Stimulated activated CD4-positive, alpha-beta T cell treated with anti-CD3 and anti-CD28 coated beads, Interleukin-4, amount 100 ng/mL, for 1 hour (primary cell): ENCODE measurements at regions not wholly inside any gene's neighbourhood (a gene's known extent, or its start where the extent isn't known, plus 50 kb on each side); places are given as distances from the start of the nearest gene placed in this dataset.

Experiments
- DNase-seq: peaks from one replicate; pipeline ENCODE4 v3.0.0-alpha.2; 2020

DNA sequence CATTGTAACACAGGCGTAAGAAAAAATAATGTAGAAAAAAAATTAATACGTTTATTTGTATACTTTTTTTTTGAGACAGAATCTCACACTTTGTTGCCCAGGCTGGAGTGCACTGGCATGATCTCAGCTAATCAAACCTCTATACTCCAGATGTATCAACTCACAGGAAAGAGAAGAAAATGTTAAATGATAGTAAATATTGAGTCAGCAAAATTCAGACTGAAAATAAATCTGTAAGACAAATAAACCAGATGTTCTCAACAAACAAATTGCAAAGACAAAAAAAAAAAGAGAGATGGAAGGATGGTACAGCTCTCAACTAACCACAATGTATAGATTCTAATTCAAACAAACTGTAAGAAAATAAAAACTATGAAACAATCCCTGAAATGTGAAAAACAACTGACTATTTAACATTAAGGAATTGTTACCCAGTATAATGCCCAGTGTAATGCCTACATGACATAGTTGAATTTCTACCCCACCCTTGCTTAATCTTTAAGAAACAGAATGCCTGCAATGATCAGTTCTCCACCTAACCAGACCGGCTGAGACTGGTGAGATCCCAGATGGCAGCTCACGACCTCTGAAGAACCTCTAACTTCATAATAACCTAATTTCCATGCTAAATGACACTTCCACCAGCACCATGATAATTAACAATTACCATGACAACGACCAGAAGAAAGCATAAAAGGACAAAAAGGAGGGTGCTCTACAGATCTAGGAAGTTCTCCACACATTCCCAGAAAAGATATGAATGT lies 272.0 kb upstream of the GNAI1 start:
- no peak for DNase-seq

DNA sequence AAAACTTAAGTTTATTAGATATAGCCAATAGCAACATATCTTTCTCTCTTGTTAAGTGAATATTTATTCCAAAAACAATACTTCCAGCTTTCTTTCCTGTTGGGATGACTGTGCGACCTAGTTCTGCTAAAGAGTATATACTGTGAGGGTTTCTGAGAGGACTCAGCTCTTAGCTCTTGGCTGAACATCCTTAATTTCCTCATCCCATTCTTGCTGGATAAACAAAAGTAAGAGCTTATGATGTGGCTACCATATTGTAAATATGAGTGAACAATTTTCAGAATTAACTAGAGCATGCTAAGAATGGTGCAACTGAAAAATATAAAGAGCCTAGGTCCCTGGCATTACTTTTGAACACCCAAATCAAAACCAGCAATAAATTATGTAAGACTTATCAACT lies 279.5 kb upstream of the GNAI1 start:
- no peak for DNase-seq

DNA sequence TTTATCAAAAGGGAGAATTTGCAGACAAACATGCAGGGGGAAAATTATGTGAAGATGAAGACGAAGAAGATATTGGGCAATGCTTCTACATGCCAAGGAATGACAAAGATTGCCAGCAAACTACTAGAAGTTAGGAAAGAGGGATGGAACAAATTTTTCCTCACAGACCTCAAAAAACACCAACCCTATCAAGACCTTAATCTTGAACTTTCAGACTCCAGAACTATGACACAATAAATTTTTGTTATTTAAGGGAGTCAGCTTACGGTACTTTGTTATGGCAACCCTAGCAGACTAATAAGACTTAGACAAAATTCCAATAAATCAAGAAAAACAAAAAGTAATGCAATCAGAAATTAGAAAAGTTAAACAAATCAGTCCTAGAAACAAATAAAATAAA lies 280.0 kb upstream of the GNAI1 start:
- DNase-seq, result no peak

DNA sequence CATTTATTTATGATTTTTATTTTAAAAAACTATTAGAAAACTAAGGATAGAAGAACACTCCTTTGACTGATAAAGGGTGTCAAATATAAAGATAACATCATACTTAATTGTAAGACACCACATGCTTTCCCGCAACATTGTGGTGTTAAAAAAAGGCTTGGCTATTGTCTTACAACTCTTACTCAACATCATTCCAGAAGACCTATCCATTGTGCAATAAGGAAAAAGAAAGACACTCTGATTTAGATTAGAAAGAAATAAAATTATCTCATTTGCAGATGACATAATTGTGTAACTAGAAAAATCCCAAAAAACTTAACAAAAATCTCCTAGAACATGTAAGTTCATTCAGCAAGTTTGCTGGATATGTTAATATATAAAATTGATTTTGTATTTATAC lies 296.7 kb upstream of the GNAI1 start:
- no peak for DNase-seq

DNA sequence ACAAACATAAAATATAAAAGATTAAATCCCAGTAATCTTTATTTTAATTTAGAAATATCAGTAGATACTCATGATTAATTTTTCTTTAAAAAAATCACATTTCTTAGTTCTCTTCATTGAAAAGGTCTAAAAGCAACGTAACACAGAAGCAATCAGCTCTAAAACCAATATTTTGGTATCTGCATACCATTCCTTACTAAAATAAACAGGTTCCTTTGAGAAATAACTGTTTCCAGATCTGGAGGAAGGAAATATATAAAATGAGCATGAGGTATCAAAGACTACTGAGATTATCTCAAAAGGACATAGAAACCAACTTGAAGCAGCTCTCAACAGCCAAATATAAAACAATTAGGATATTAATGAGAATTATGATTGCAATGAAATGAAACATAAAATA lies 301.0 kb upstream of the GNAI1 start:
- no peak for DNase-seq

DNA sequence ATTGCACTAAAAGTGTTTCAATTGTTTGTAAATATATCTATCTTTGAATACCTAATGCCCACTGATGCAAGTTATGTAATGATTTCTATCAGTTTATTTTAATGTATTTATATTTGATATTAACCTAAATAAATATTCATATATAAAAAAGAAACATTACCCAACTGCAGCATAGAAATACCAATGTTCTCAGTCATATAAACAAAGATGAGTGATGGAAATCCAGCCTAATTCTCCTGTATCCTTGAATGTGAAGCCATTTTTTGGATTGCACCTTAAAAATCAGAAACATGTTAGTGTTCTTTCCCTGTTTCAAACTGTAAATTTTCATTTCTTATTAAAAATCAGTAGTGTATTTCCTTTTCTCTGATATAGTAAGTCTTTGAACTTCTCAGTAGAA lies 305.8 kb upstream of the GNAI1 start:
- no peak for DNase-seq

DNA sequence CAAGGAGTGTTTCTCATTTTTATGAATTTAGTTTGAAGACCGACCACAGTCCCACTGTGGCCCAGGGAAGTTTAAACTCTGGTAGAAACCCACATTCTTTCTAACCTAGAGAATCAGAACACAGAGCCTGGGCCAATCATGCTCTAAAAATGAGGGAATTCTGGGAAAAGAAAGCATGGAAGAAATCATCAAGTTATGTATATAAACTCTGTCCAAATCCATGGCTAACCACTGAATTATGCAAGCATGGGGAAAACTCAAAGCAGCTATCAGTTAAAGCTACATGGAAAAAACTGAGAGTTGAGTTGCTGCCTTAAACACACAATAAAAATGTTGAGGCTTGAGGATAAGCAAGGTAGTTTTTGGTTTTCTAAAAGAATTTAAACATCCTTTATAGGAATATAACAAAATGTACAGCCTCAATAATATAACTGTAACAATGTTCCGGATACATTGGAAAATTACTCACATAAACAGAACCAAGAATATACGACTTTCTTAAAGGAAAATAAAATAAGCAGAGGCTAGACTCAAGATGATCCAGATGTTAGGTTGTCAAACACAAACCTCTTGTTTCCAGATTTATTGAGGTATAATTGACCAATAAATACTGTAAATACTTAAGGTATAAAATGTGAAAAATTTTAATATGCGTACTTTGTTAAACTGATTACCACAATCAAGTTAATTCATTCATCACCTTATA lies 311.2 kb upstream of the GNAI1 start:
- no peak for DNase-seq

DNA sequence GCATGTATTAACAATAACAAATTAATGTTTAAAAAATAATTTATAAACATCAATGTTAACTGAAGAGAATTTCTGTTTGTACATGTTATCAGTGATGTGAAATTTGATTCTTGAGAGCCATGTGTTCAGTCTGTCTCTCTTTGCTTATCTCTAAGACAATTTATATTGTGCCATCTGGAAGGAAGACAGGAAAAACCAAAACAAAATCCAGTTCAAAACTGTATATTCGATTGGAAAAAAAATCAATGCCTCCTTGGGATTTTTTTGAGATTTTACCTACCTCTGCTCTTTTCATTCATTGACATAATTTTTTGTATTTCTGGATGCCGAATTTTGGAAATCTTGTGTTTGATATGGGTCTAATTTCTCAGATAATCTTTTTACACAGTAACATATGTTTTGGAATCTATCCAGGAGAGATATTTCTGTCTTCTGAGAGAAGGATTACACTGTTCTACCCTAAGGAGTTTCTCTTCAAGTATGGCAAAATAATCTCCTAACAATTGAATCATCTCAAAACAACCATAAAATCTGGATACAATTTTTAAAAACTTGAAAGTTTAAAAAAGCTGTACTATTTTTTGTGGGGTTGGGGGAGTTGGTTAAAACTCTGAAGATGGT lies 311.9 kb upstream of the GNAI1 start:
- DNase-seq, result no peak

DNA sequence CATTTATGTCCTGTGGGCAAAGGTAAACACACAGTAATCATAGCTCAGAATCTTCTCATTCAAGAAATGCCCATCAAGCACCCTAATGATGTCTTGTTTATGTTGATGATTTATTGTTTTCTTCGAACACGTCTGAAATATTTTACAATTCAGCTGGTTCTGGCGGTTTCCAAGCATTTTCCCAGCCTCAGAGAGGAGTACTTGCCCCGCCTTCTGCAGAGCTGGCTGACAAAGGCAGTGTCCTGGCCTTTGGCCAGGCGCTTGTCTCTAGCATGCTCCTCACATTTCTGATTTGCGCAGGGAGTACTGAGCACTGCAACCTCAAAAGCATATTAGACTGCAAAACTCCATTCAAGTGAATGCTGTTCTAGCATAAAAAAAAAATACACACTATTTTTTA lies 314.2 kb upstream of the GNAI1 start:
- DNase-seq, result no peak

DNA sequence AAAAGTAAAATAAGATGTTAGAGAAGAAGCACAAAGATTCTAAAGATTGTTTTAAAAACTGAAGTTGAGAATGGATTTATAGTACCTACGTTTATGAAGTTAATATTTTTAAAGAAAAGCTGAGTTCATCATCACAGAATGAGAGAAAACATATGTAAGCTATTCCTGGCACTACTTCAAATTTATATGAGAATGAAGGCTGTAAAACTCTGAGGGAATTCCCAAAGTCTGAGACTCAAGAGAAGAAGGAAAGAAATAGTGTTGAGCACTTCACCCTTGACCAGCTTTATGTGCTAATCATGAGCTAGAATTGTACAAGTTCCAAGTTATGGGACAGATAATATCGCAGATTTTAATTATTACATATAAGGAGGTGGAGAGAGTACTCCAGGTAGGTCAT lies 323.7 kb upstream of the GNAI1 start:
- no peak for DNase-seq

DNA sequence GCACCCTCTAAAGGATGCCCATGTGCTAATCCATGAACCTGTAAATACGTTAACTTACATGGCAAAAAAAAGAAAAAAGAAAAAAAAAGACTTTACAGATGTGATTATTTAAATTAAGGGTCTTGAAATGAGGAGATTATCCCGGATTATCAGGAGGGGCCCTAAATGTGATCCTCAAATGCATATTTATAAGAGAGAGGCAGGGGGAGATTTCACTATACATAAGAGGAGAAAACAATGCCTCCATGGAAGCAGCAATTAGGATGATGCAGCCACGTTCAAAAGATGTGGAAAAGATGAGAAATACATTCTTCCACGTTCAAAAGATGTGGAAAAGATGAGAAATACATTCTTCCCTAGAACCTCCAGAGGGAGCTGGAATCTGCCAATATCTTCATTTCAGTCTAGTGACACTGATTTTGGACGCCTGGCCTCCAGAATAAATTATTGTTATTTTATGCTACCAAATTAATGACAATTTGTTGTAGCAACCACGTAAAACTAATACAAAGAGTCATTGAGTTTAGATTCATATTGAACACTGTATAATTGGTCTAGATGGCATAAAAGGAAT lies 328.4 kb upstream of the GNAI1 start:
- no peak for DNase-seq

DNA sequence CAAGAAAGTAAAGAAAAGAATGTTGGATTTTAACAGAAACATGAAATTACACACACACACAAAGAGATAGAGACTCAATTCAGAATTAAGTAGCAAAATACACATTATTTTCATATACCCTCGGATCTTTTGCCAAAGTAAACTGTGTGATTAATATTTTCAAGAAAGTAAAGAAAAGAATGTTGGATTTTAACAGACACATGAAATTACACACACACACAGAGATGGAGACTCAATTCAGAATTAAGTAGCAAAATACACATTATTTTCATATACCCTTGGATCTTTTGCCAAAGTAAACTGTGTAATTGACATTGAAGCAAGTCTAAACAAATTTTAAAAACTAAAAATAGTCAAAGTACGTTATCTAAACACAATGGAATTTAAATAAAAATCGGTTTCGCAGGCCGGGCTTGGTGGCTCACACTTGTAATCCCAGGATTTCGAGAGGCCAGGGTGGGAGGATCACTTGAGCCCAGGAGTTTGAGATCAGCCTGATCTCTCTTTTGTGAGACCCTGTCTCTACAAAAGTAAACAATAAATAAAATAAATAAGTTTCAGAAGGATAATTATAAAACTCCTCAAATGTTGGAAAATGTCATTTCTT lies 337.3 kb upstream of the MAGI2 start:
- no peak for DNase-seq

DNA sequence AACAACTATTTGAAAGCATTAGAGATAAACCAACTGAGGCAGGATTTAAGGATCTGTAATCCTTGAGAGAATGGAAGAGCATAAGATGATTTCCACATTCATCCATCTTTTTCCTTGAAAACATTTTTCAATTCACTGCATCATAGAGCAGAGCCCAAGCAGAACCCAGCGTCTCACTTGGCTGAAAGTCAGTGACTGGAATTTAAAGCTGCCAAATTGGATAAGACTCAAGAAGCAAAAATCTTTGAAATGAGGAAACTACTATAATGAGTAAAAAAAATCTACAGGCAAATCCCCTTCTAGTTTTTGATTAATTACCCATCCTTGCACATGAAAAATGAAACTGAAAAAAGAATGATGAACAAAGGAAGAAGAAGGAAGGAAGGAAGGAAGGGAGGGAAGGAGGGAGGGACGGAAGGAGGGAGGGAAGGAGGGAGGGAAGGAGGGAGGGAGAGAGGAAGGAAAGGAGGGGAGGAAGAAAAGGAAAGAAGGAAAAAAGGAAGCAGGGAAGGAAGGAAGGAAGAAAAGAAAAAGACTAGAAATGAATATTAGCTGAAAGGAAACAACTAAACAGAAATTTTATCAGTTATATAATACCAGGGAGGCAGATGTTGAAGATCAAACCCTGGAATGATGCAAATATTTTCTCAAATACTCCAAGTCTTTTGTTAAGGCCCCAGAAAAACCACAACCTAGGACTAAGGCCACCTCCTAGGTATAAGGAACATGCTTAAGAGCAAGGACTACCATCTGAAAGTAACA lies 336.3 kb upstream of the MAGI2 start:
- DNase-seq, result no peak

DNA sequence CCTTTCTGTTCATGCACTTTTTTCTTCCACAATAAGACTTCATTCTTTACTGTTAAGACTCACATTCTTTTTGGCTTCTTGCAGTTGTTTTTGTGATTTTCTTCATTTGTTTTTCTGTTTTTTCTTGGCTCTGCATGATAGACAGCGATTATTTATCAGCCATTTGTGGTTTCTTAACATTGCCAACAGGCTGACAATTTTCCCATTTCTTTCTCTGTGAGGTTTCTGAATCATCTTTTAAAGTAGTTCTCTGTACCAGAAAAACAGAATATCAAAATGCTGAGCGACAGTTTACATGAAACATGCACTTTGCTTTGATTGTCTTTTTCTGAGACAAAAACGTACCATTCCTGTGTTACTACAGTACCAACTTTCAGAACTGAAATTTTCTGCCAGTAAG lies 334.2 kb upstream of the MAGI2 start:
- DNase-seq, result no peak

DNA sequence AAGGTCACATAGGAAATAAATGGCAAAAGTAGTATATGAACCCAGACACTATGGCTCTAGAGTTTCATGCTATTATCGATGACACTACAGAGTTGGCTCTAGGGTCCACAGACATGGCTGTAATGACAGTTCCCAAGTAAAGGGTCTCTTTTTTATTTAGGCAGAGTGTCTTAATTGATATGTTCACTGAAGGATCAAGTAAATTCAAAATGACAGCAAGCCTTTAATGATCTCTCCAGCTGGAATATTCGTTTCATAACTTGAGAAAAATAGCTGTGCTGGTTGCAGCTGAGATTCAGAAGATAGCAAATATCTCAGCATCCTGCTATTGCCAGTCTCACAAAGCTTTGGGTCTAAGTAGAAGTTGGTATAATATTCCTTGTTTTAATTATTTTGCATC lies 333.6 kb upstream of the MAGI2 start:
- DNase-seq, result no peak

DNA sequence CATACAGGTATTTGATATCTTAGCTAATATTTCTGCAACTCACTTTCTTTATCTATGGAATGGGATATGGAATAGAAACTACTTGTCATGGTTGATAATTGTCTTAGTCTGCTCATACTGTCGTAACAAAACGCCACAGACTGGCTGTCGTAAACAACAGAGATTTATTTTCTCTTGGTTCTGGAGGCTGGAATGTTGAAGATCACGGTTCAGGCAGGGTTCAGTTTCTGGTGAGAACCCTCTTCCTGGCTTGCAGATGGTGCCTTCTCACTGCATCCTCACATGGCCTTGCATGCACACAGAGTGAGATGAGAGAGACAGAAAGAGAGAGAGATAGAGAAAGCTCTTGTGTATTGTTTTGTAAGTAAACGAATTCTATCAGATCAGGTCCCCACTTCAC lies 332.7 kb upstream of the MAGI2 start:
- DNase-seq, result no peak

DNA sequence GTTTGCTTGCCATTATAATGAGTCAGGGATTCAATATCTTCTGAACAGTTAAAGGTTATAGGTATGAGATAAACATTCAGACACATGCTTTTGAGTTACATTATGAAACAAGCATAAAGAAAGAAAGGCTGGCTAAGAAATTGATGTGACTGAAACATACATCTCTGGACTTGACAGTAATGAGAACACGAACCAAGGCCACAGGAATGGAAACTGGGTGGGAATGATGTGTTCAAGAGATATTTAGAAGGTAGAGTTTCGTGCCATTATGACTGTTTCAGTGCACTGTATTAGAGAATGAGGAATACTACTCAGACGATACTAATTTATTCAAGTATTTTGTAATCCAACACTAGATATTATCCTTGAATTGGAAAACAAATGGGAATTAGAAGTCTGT lies 332.1 kb upstream of the MAGI2 start:
- no peak for DNase-seq

DNA sequence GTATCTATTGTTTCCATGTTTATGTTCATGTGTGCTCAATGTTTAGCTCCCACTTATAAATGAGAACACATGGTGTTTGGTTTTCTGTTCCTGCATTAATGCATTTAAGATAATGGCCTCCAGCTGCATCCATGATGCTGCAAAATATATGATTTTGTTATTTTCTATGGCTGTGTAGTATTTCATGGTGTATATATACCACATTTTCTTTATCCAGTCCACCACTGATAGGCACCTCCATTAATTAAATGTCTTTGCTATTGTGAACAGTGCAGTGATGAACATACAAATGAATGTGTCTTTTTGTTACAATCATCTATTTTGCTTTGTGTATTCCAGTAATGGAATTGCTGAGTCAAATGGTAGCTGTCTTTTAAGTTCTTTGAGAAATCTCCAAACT lies 329.4 kb upstream of the MAGI2 start:
- DNase-seq, result no peak

DNA sequence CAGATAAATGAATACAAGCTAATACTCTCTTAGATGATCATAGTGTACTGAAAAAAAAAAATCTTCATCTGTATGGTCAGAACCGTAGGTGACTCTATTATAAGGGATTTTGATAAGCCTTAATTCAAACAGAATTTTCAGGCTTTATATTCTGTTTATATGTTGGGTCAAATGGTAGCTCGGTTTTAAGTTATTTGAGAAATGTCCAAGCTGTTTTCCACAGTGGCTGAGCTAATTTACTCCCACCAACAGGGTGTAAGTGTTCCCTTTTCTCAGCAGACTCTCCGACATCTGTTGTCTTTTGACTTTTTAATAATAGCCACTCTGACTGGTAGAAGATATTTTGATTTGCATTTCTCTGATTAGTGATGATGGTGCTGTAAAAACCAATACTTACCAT lies 328.8 kb upstream of the MAGI2 start:
- DNase-seq, result no peak

DNA sequence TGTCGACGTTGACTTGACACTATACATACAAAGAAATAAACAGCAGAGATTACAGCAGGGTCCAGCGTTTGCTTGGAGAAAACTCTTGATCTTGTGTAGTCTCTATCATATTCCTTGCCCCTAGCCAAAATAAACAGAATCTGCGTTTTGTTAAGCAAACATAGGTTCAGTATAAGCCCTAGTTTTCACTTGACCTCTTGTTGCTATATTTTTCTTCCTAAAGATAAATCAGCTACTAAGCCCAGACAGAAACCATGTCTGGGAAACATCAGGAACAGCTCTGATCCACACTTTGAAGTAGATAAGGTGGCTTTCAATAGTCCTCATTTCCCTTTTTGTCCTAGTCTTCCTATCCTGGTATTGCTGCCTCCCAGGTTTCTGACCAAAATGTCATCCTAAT lies 328.2 kb upstream of the MAGI2 start:
- no peak for DNase-seq

DNA sequence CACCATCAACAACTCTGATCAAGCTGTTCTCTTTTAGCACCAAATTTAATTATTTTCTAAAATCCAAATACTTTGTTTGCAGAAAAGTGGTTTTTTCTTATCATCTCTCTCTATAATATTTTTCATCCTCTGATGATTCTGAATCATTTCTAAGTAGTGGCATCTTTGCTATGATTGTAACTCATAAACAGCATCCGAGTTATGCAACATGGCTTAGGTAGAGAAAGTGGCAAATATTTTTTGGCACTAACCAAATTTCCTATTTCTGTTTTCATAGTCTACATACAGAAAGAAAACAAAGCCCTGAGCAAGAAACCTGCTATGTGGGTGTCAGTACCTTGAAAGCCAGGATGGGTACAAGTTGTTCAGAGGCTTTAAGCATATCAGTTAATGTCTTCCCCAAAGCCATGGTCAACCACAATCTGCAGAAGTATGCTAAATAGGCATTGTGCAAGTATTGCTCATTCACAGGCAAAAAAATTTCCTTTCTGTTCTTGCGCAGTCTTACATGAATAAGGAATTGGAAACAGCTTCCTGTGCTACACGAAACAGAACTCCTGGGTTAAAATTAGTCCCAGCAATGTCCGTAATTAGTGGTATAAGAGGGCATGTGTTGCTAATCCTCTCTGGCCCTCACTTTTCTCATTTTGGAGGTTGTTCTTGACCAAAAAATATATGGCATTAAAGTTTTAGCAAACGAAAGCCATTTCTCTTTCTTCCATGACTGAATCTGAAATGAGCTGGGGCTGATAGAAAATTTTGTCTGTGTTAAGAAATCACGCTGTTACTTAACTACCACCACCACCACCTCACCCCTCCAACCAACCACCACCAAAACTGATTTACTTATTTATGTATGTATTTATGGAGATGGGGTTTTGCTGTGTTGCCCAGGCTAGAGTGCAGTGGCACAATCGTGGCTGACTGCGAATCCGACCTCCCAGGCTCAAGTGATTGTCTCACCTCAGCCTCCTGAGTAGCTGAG lies 325.6 kb upstream of the MAGI2 start:
- DNase-seq, result no peak

DNA sequence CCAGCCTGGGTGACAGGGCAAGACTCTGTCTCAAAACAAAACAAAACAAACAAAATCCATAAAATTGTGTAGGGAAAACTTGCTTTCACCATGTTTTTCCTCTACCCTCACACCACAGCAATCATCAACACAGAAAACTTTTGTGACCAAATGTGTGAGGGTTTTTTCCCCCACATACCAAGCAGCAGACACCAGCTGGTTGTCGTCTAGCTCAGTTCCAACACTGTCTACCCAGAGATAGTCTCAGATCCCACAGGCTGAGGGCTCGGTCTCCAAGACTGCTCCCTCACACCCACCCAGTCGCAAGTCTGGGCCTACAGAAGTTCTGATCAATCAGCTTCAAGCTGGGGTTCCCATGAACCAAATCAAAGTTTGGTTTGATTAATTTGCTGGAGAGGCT lies 322.4 kb upstream of the MAGI2 start:
- no peak for DNase-seq
